ENCODE measurements at regions not wholly inside any gene's neighbourhood (a gene's known extent, or its start where the extent isn't known, plus 50 kb on each side); places are given as distances from the start of the nearest gene placed in this dataset.

- TF ChIP-seq CTCF (IDR thresholded peaks at IDR 0.05; ENCODE audit: low read depth, low read length, poor library complexity, severe bottlenecking) (no peak), EZH2phosphoT487 (IDR thresholded peaks at IDR 0.05; ENCODE audit: borderline replicate concordance, low read length) (no peak)
These were observed 1286.2 kb downstream of the SUCLG1 start for GRCh38 chr2:83172841-83173240.

Data from DOHH2 (cell line).